Endothelial cell of hepatic sinusoid (primary cell): ENCODE measurements at regions not wholly inside any gene's neighbourhood (a gene's known extent, or its start where the extent isn't known, plus 50 kb on each side); places are given as distances from the start of the nearest gene placed in this dataset.

Experiments used
- in situ Hi-C: cut with HindIII; loops from 2 replicates; pipeline ENCODE4 v1.10.0; 2017; ENCODE audit warnings: low sequenced_read_pairs

GRCh38 chr10:25076506-25077177 is 60.2 kb downstream of the THNSL1 start:
- in situ Hi-C loops = no loop called here

GRCh38 chr10:25078658-25079431 is 62.4 kb downstream of the THNSL1 start:
- in situ Hi-C loops = no loop called here

- in situ Hi-C loops = no loop called here
These were observed 64.6 kb downstream of the THNSL1 start for GRCh38 chr10:25080880-25081581.

- in situ Hi-C loops = no loop called here
These were observed 66.1 kb downstream of the THNSL1 start for GRCh38 chr10:25082276-25083204.

- in situ Hi-C loops = no loop called here
These were observed 67.2 kb downstream of the THNSL1 start for GRCh38 chr10:25083546-25084111.

GRCh38 chr10:25084447-25084846 is 68.0 kb downstream of the THNSL1 start:
- in situ Hi-C loops = no loop called here

GRCh38 chr10:25094590-25094989 is 78.2 kb downstream of the THNSL1 start:
- in situ Hi-C loops = no loop called here

- in situ Hi-C loops = no loop called here
These were observed 77.0 kb upstream of the GPR158 start for GRCh38 chr10:25097669-25098411.

- in situ Hi-C loops = no loop called here
These were observed 74.7 kb upstream of the GPR158 start for GRCh38 chr10:25100141-25100540.

GRCh38 chr10:25101461-25102146 is 73.2 kb upstream of the GPR158 start:
- in situ Hi-C loops = no loop called here

- in situ Hi-C loops = no loop called here
These were observed 72.5 kb upstream of the GPR158 start for GRCh38 chr10:25102147-25102822.

- in situ Hi-C loops = no loop called here
These were observed 71.1 kb upstream of the GPR158 start for GRCh38 chr10:25103703-25104102.

- in situ Hi-C loops = no loop called here
These were observed 70.4 kb upstream of the GPR158 start for GRCh38 chr10:25104441-25104840.

- in situ Hi-C loops = loop anchor here (5.0 kb wide), 1 partner anchor 62 kb away; no protein-coding TSS in a partner anchor
These were observed 69.5 kb upstream of the GPR158 start for GRCh38 chr10:25105262-25105661.

- in situ Hi-C loops = loop anchor here (5.0 kb wide), 1 partner anchor 61 kb away; no protein-coding TSS in a partner anchor
These were observed 69.0 kb upstream of the GPR158 start for GRCh38 chr10:25105743-25106260.

GRCh38 chr10:25107756-25108155 is 67.0 kb upstream of the GPR158 start:
- in situ Hi-C loops = loop anchor here (5.0 kb wide), 1 partner anchor 60 kb away; no protein-coding TSS in a partner anchor

- in situ Hi-C loops = loop anchor here (5.0 kb wide), 1 partner anchor 57 kb away; no protein-coding TSS in a partner anchor
These were observed 64.9 kb upstream of the GPR158 start for GRCh38 chr10:25109896-25110295.

- in situ Hi-C loops = no loop called here
These were observed 62.8 kb upstream of the GPR158 start for GRCh38 chr10:25112016-25112415.
